Peyer's patch (tissue), 4 donors: ENCODE measurements at regions not wholly inside any gene's neighbourhood (a gene's known extent, or its start where the extent isn't known, plus 50 kb on each side); places are given as distances from the start of the nearest gene placed in this dataset.

Experiments
- DNase-seq, 3 donors: peaks; one replicate each; pipeline ENCODE4 v3.0.0-alpha.2; 2017 to 2019
- H3K27ac ChIP-seq, 4 donors: fragments of 200-600 bp; sonication (generic); one replicate each; pipeline ENCODE4 v1.5.1; 2016 to 2019
- H3K27me3 ChIP-seq, 2 donors: fragments of 200-600 bp; sonication (generic); one replicate each; pipeline ENCODE4 v1.5.1; 2019
- H3K36me3 ChIP-seq, 3 donors: fragments of 200-600 bp; sonication (generic); one replicate each; pipeline ENCODE4 v1.5.1; 2016 to 2019
- H3K4me1 ChIP-seq, 4 donors: fragments of 200-600 bp; sonication (generic); one replicate each; pipeline ENCODE4 v1.5.1; 2016 to 2019
- H3K4me3 ChIP-seq, 4 donors: fragments of 200-600 bp; sonication (generic); 1 replicate in 3 of 4; 2 replicates in 1 of 4; pipeline ENCODE4 v1.5.1; 2016 to 2019; ENCODE audit warnings: mild to moderate bottlenecking in 1 of 4
- H3K9me3 ChIP-seq, 4 donors: fragments of 200-600 bp; sonication (generic); one replicate each; pipeline ENCODE4 v1.5.1; 2016 to 2019; ENCODE audit warnings: mild to moderate bottlenecking in 1 of 4
- POLR2A ChIP-seq, 2 donors: fragments of 450-650 bp; IDR thresholded peaks; one replicate each; pipeline ENCODE4 v1.5.1; 2017; ENCODE audit warnings: antibody characterized with exemption in 2 of 2, mild to moderate bottlenecking in 2 of 2, moderate library complexity in 2 of 2
- TF ChIP-seq, protein P1 (sequence below), 6 experiments: fragments of 450-650 bp in 4 of 6; fragments of 200-600 bp in 2 of 6; sonication (generic) in 1 of 6; IDR thresholded peaks; one replicate each; pipeline ENCODE4 v1.5.1; 2017 to 2019; ENCODE audit warnings: antibody characterized with exemption in 6 of 6, mild to moderate bottlenecking in 3 of 6, moderate library complexity in 1 of 6

DNA sequence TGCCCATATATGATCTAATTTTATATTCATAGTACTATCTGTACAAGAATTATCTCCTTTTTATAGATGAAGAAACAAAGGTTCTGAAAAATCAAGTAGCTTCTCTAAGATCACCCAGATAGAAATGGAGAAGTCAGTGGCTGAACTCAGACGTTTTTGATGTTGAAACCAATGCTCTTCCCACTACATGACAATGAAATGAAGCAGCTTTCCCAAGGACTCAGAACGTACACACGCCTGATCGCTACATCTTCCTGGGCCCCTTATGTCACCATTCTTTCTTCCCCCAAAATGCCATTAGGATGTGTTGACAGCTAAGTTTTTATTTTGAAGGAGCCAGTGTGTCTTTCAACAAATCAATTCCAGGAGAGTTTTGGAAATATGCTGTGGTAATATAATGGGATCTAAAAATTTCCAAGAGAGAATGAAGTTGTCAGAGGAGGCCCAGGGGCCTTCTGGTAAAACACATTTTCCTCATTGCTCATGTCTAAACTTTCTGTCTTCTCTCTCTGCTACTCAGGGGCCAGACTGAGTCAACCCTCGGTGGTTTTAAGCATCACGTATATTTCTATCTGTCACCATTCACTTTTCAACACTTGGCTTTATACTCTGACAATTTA, 98.1 kb upstream of the COL21A1 start:
- H3K27me3 ChIP-seq, result no peaks in the 10 kb centered on the region
- no peak overlapping the region for H3K4me3 ChIP-seq
- H3K27ac ChIP-seq, result no peak overlapping the region
- no peaks in the 10 kb centered on the region for H3K4me1 ChIP-seq
- no peak for DNase-seq
- no peaks in the 10 kb centered on the region for H3K36me3 ChIP-seq
- no peaks in the 10 kb centered on the region for H3K9me3 ChIP-seq
- TF ChIP-seq, protein P1, sequence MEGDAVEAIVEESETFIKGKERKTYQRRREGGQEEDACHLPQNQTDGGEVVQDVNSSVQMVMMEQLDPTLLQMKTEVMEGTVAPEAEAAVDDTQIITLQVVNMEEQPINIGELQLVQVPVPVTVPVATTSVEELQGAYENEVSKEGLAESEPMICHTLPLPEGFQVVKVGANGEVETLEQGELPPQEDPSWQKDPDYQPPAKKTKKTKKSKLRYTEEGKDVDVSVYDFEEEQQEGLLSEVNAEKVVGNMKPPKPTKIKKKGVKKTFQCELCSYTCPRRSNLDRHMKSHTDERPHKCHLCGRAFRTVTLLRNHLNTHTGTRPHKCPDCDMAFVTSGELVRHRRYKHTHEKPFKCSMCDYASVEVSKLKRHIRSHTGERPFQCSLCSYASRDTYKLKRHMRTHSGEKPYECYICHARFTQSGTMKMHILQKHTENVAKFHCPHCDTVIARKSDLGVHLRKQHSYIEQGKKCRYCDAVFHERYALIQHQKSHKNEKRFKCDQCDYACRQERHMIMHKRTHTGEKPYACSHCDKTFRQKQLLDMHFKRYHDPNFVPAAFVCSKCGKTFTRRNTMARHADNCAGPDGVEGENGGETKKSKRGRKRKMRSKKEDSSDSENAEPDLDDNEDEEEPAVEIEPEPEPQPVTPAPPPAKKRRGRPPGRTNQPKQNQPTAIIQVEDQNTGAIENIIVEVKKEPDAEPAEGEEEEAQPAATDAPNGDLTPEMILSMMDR (IDR thresholded peaks at IDR 0.05), result no peak
- no peak for TF ChIP-seq POLR2A (IDR thresholded peaks at IDR 0.05)

DNA sequence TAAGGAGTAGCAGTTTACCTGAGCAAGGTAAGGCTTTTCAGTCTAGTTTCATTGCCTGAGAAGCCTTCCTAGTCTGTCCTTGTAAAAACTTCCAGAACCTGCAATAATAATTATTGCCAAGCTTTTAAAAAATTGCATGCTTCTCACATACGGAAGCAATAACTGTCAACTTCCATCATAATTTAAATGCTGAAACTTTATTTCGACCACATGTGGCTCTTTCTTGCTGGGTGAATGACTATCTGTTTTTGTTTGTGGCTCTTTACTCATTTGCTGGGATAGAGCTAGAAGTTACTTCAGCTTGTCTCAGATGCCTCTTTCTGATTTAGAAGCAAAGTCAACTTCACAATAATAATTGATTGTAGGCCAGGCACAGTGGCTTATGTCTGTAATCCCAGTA, 95.9 kb upstream of the COL21A1 start:
- no peaks in the 10 kb centered on the region for H3K36me3 ChIP-seq
- TF ChIP-seq POLR2A (IDR thresholded peaks at IDR 0.05), result no peak
- H3K27ac ChIP-seq, result no peak overlapping the region
- no peak overlapping the region for H3K4me3 ChIP-seq
- no peaks in the 10 kb centered on the region for H3K27me3 ChIP-seq
- H3K4me1 ChIP-seq, result no peaks in the 10 kb centered on the region
- H3K9me3 ChIP-seq, result no peaks in the 10 kb centered on the region
- no peak for DNase-seq

DNA sequence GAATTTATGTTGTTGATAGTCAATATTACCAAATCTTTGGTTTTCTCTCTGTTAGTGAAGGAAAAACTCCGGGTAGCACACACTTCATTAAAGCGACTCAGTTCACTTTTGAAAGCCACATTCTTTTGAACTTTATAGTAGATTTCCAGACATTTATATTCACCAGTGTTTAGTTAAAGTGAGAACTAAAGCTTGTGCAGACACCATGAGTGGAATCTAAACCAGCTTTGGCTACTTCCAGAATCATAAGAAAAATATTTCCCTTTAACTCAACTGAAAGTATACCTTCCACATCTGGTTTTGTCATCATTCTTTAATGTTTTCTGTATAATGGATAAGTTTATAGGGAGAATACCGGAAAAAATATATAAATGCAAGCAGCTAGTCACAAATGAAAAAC, 92.1 kb upstream of the COL21A1 start:
- DNase-seq, result no peak
- no peak overlapping the region for H3K27ac ChIP-seq
- H3K4me1 ChIP-seq, result no peaks in the 10 kb centered on the region
- no peaks in the 10 kb centered on the region for H3K36me3 ChIP-seq
- no peak overlapping the region for H3K4me3 ChIP-seq
- H3K9me3 ChIP-seq, result no peaks in the 10 kb centered on the region
- no peaks in the 10 kb centered on the region for H3K27me3 ChIP-seq
- no peak for TF ChIP-seq POLR2A (IDR thresholded peaks at IDR 0.05)
- TF ChIP-seq, protein P1 (IDR thresholded peaks at IDR 0.05), result no peak

DNA sequence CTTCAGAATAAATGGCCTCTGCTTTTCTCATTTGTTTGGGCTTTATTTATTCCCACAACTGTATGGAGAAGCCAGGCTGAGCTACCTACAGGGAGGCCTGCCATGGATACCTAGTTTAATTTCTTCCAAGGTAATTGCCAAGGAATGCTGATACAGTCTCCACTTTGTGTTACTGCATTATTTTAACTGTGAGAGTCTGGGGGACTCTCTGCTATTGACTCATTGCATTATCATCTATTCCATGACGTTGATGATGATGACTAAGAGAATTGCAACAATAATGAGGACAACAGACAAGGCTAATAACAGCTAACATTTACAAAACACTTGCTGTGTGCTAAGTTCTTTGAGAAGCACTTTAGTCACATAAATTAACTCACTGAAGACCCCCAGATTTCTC, 88.3 kb upstream of the COL21A1 start:
- Histone ChIP-seq H3K27ac (no peak overlapping the region), H3K9me3 (no peaks in the 10 kb centered on the region), H3K27me3 (no peaks in the 10 kb centered on the region), H3K36me3 (no peaks in the 10 kb centered on the region), H3K4me1 (no peaks in the 10 kb centered on the region), H3K4me3 (no peak overlapping the region)
- no peak for TF ChIP-seq POLR2A (IDR thresholded peaks at IDR 0.05)
- TF ChIP-seq, protein P1 (IDR thresholded peaks at IDR 0.05), result no peak
- DNase-seq, result no peak

DNA sequence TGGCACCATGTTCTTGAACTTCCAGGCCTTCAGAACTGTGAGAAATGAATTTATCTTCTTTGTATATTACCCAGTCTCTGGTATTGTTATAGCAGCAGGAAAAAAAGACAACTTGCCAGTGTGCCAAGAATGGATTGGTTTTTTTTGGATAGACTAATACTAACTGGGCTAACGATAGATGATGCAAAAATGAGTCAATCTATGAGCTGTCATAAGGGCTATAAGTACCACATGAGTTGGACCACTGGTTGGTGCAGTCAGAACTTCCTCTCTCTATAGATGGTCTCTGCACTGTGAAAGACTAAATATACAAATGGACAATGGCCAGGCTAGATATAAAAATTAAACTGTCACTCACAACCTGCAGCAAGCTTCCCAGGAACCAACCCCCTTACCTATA, 87.6 kb upstream of the COL21A1 start:
- TF ChIP-seq, protein P1 (IDR thresholded peaks at IDR 0.05), result no peak
- no peak for TF ChIP-seq POLR2A (IDR thresholded peaks at IDR 0.05)
- Histone ChIP-seq H3K36me3 (no peaks in the 10 kb centered on the region), H3K27ac (no peak overlapping the region), H3K4me1 (no peaks in the 10 kb centered on the region), H3K9me3 (no peaks in the 10 kb centered on the region), H3K4me3 (no peak overlapping the region), H3K27me3 (no peaks in the 10 kb centered on the region)
- no peak for DNase-seq

DNA sequence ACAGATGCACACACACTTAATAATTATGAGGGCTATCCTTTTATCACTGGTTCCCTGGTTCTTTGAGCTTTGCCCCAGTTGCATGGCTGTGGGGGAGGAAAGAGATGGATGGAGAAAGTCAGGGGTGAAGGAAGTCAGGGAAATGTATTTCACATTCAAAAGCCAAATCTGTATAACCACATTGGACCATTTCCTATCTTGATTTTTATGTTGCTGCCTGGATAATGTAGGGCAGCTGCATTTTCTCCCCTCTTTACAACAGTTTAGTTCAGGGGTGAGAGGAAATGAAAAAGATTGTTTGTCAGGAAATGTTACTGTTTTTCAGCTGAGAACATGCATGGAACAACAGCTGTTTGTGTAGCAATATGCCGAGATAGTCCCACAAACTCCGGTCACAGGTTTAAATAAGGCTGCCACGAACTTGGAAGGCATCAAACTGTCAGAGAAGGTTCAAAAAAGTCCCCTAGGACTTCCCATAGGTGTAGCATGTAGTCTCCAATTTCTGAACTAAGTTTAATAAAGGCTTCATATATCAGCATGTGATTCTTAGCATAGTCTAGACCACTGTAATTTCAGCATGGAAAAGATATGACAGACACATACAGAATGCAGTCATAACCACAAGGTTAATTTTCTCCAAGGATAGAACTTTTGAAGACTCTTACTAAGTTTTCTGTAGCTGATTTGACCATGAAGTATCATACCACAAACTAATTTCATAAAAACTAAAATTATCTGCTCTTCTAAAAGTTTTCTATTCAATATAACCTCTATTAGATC, 82.1 kb upstream of the COL21A1 start:
- Histone ChIP-seq H3K4me3 (no peak overlapping the region), H3K36me3 (no peaks in the 10 kb centered on the region), H3K9me3 (no peaks in the 10 kb centered on the region), H3K27ac (no peak overlapping the region), H3K27me3 (no peaks in the 10 kb centered on the region), H3K4me1 (no peaks in the 10 kb centered on the region)
- DNase-seq, result no peak
- TF ChIP-seq, protein P1 (IDR thresholded peaks at IDR 0.05), result no peak
- TF ChIP-seq POLR2A (IDR thresholded peaks at IDR 0.05), result no peak
